Hepatocyte (in vitro differentiated cells): ENCODE measurements at regions not wholly inside any gene's neighbourhood (a gene's known extent, or its start where the extent isn't known, plus 50 kb on each side); places are given as distances from the start of the nearest gene placed in this dataset.

Experiments
- DNase-seq: peaks from one replicate; pipeline ENCODE4 v3.0.0-alpha.2; 2016; ENCODE audit warnings: low spot score
- H2AFZ ChIP-seq: fragments of 200-600 bp; sonication (generic); 2 replicates; pipeline ENCODE4 v1.6.0; 2016; ENCODE audit warnings: antibody characterized with exemption, mild to moderate bottlenecking
- H3K27ac ChIP-seq: fragments of 200-600 bp; sonication (generic); 2 replicates; pipeline ENCODE4 v1.5.1; 2016; ENCODE audit warnings: mild to moderate bottlenecking
- H3K27me3 ChIP-seq: fragments of 200-600 bp; sonication (generic); 2 replicates; pipeline ENCODE4 v1.6.1; 2016
- H3K36me3 ChIP-seq: fragments of 200-600 bp; sonication (generic); replicated peaks from 2 replicates; pipeline ENCODE4 v1.5.1; 2016; ENCODE audit warnings: low read depth; ENCODE audit not compliant: insufficient read depth
- H3K4me1 ChIP-seq: fragments of 200-600 bp; sonication (generic); 2 replicates; pipeline ENCODE4 v1.5.1; 2016; ENCODE audit warnings: mild to moderate bottlenecking, moderate library complexity; ENCODE audit not compliant: insufficient read depth
- H3K4me2 ChIP-seq: fragments of 200-600 bp; sonication (generic); 2 replicates; pipeline ENCODE4 v1.6.0; 2016
- H3K4me3 ChIP-seq: fragments of 200-600 bp; sonication (generic); 2 replicates; pipeline ENCODE4 v1.5.1; 2016; ENCODE audit warnings: mild to moderate bottlenecking
- H3K79me2 ChIP-seq: fragments of 200-600 bp; sonication (generic); 2 replicates; pipeline ENCODE4 v1.6.0; 2017; ENCODE audit warnings: mild to moderate bottlenecking
- H3K9me2 ChIP-seq: fragments of 200-600 bp; sonication (generic); replicated peaks from 2 replicates; pipeline ENCODE4 v1.6.0; 2017; ENCODE audit warnings: mild to moderate bottlenecking; ENCODE audit not compliant: insufficient read depth
- H3K9me3 ChIP-seq: fragments of 200-600 bp; sonication (generic); 2 replicates; pipeline ENCODE4 v1.5.1; 2016; ENCODE audit warnings: low read depth, mild to moderate bottlenecking
- H4K20me1 ChIP-seq: fragments of 200-600 bp; sonication (generic); 2 replicates; pipeline ENCODE4 v1.6.0; 2016; ENCODE audit warnings: mild to moderate bottlenecking; ENCODE audit not compliant: insufficient read depth, poor library complexity, severe bottlenecking
- CTCF ChIP-seq: fragments of 200-600 bp; sonication (generic); IDR thresholded peaks from 2 replicates; pipeline ENCODE4 v1.5.1; 2016; ENCODE audit warnings: antibody characterized with exemption, mild to moderate bottlenecking; ENCODE audit not compliant: poor library complexity
- EZH2 ChIP-seq: fragments of 200-600 bp; sonication (generic); IDR thresholded peaks from 2 replicates; pipeline ENCODE4 v1.6.1; 2016; ENCODE audit warnings: antibody characterized with exemption, mild to moderate bottlenecking, borderline replicate concordance
- EZH2phosphoT487 ChIP-seq: fragments of 200-600 bp; sonication (generic); IDR thresholded peaks from one replicate; pipeline ENCODE4 v1.6.1; 2018; ENCODE audit warnings: antibody characterized with exemption, mild to moderate bottlenecking, low read depth, moderate library complexity; ENCODE audit not compliant: unreplicated experiment, severe bottlenecking
- WGBS: methylation state at CpG from one replicate; pipeline ENCODE4 v1.1.6; 2016; ENCODE audit warnings: low lambda C conversion rate; ENCODE audit errors: missing lambda C conversion rate; 5-methylcytosine and 5-hydroxymethylcytosine counted together

GRCh38 chr7:132666071-132666773, 90.0 kb upstream of the PLXNA4 start:
- no peaks in the 10 kb centered on the region for H3K9me3 ChIP-seq
- no peak for DNase-seq
- H4K20me1 ChIP-seq, result no peaks in the 10 kb centered on the region
- H3K4me2 ChIP-seq, result no peak overlapping the region
- no peaks in the 10 kb centered on the region for H3K36me3 ChIP-seq
- H3K79me2 ChIP-seq, result no peaks in the 10 kb centered on the region
- no peak overlapping the region for H3K4me3 ChIP-seq
- no peak overlapping the region for H3K27ac ChIP-seq
- no peaks in the 10 kb centered on the region for H3K9me2 ChIP-seq
- H3K27me3 ChIP-seq, result no peaks in the 10 kb centered on the region
- 82% methylated on average over 3 of the region's 3 CpGs for WGBS
- H2AFZ ChIP-seq, result no peak overlapping the region
- TF ChIP-seq CTCF (no peak), EZH2phosphoT487 (no peak), EZH2 (no peak)
- H3K4me1 ChIP-seq, result peaks cover 4% of the 10 kb centered on the region

GRCh38 chr7:132656846-132657776, 80.8 kb upstream of the PLXNA4 start:
- no peak overlapping the region for H3K4me2 ChIP-seq
- H3K4me3 ChIP-seq, result no peak overlapping the region
- no peaks in the 10 kb centered on the region for H3K4me1 ChIP-seq
- no peaks in the 10 kb centered on the region for H3K9me3 ChIP-seq
- H3K9me2 ChIP-seq, result no peaks in the 10 kb centered on the region
- H3K27ac ChIP-seq, result no peak overlapping the region
- no peak for TF ChIP-seq EZH2
- peak; percentile 31 for TF ChIP-seq CTCF
- H3K79me2 ChIP-seq, result no peaks in the 10 kb centered on the region
- H3K27me3 ChIP-seq, result no peaks in the 10 kb centered on the region
- H2AFZ ChIP-seq, result no peak overlapping the region
- 86% methylated on average over 9 of the region's 9 CpGs for WGBS
- H4K20me1 ChIP-seq, result no peaks in the 10 kb centered on the region
- no peaks in the 10 kb centered on the region for H3K36me3 ChIP-seq
- DNase-seq, result no peak

GRCh38 chr7:132656341-132656740, 80.1 kb upstream of the PLXNA4 start:
- Histone ChIP-seq H3K27ac (no peak overlapping the region), H3K79me2 (no peaks in the 10 kb centered on the region), H4K20me1 (no peaks in the 10 kb centered on the region), H3K4me2 (no peak overlapping the region), H3K9me2 (no peaks in the 10 kb centered on the region), H3K4me1 (no peaks in the 10 kb centered on the region), H3K4me3 (no peak overlapping the region), H3K27me3 (no peaks in the 10 kb centered on the region), H3K36me3 (no peaks in the 10 kb centered on the region), H2AFZ (no peak overlapping the region), H3K9me3 (no peaks in the 10 kb centered on the region)
- 92% methylated on average over 3 of the region's 3 CpGs for WGBS
- TF ChIP-seq CTCF (no peak), EZH2phosphoT487 (no peak), EZH2 (no peak)
- DNase-seq, result no peak
